Ureter (tissue), 1 donor: ENCODE measurements at regions not wholly inside any gene's neighbourhood (a gene's known extent, or its start where the extent isn't known, plus 50 kb on each side); places are given as distances from the start of the nearest gene placed in this dataset.

ENCODE experiments used
- DNase-seq: peaks from one replicate; pipeline ENCODE4 v3.0.0-alpha.2; 2020; ENCODE audit warnings: low spot score
- donor health status: DM: yes; HTN: yes; CAD: no.

GRCh38 chr6:56347526-56347925 lies 100.1 kb upstream of the COL21A1 start:
- no peak for DNase-seq

GRCh38 chr6:56346958-56347357 lies 99.6 kb upstream of the COL21A1 start:
- DNase-seq: no peak

DNA sequence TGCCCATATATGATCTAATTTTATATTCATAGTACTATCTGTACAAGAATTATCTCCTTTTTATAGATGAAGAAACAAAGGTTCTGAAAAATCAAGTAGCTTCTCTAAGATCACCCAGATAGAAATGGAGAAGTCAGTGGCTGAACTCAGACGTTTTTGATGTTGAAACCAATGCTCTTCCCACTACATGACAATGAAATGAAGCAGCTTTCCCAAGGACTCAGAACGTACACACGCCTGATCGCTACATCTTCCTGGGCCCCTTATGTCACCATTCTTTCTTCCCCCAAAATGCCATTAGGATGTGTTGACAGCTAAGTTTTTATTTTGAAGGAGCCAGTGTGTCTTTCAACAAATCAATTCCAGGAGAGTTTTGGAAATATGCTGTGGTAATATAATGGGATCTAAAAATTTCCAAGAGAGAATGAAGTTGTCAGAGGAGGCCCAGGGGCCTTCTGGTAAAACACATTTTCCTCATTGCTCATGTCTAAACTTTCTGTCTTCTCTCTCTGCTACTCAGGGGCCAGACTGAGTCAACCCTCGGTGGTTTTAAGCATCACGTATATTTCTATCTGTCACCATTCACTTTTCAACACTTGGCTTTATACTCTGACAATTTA lies 98.1 kb upstream of the COL21A1 start:
- no peak for DNase-seq

DNA sequence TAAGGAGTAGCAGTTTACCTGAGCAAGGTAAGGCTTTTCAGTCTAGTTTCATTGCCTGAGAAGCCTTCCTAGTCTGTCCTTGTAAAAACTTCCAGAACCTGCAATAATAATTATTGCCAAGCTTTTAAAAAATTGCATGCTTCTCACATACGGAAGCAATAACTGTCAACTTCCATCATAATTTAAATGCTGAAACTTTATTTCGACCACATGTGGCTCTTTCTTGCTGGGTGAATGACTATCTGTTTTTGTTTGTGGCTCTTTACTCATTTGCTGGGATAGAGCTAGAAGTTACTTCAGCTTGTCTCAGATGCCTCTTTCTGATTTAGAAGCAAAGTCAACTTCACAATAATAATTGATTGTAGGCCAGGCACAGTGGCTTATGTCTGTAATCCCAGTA lies 95.9 kb upstream of the COL21A1 start:
- DNase-seq: no peak

- no peak for DNase-seq
These were observed 92.1 kb upstream of the COL21A1 start for GRCh38 chr6:56339524-56339923.

DNA sequence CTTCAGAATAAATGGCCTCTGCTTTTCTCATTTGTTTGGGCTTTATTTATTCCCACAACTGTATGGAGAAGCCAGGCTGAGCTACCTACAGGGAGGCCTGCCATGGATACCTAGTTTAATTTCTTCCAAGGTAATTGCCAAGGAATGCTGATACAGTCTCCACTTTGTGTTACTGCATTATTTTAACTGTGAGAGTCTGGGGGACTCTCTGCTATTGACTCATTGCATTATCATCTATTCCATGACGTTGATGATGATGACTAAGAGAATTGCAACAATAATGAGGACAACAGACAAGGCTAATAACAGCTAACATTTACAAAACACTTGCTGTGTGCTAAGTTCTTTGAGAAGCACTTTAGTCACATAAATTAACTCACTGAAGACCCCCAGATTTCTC lies 88.3 kb upstream of the COL21A1 start:
- no peak for DNase-seq

- no peak for DNase-seq
These were observed 87.6 kb upstream of the COL21A1 start for GRCh38 chr6:56334937-56335336.

- DNase-seq: no peak
These were observed 82.1 kb upstream of the COL21A1 start for GRCh38 chr6:56329271-56330050.

DNA sequence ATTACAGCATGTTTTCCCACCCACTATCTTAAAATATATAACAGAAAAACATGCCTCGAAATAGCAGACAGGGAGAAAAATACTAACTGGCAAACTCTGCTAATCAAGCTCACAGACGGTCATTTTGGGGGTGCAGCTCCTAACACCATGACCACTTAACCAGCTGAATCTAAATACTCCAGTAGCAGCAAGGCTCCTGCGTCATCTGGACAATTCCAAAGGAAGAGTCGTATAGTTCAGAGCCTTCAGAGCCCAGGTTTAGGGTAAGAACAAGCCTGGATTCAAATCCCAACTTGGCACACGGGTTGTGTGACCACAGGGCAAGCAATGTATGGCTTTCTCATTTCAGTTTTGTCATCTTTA lies 81.3 kb upstream of the COL21A1 start:
- DNase-seq: no peak

- DNase-seq: no peak
These were observed 80.8 kb upstream of the COL21A1 start for GRCh38 chr6:56327946-56328727.

DNA sequence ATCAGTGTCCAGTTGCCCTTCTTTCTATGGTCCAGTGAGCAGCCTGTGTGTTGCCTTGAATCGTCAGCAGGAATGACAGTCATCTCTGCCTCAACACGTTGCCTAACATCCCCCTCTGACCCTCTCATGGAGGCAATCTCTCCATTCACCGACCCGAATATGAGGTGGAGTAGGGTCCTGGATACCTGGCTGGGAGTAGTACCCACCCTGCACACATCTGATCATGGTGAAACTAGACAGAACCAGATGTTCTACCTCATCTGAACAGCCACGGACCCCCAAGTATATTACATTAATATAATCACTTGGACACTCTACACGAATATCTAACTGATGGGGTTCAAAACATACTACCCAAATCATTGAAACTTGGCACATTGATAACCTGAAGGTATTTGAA lies 77.0 kb upstream of the COL21A1 start:
- DNase-seq: no peak

GRCh38 chr6:56318851-56319250 lies 71.5 kb upstream of the COL21A1 start:
- DNase-seq: no peak

DNA sequence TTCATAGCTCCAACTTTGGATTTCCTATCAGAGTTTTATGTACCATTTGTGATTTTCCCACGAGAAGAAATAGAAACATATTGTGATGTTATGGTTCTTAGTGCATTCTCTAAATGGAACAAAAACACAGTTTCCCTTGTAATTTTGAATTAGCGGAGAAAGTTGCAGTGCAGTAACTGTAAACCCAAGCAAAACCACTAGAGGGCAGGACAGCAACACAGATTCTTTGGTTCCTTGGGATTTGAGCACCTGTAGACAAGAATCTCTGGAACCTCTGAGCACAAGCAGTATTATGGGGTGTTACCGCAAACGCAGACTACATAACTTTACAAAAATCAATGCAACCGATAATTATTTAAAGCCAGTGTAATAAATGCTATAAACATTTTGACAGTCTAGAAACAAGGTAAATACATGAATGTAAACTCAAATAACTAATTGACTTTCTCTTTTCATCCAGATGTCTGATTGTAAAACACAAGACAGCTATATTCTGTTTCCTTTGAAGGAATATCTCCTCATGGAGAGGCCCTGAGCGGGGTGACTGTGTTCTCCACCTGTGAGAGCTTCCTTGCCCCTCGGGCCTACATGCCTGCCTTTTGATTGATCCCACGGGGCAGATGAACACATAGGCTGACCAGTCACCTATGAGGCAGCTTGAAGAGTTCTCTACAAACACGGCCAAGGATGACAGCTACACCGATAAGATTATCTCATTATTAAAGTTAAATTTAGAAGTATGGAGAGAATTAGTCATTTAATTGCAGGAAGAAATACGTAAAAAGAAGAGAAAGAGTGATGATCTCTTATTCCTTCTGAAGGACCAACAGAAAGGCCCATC lies 67.5 kb upstream of the COL21A1 start:
- DNase-seq: no peak

GRCh38 chr6:56311533-56312448 lies 64.4 kb upstream of the COL21A1 start:
- no peak for DNase-seq

DNA sequence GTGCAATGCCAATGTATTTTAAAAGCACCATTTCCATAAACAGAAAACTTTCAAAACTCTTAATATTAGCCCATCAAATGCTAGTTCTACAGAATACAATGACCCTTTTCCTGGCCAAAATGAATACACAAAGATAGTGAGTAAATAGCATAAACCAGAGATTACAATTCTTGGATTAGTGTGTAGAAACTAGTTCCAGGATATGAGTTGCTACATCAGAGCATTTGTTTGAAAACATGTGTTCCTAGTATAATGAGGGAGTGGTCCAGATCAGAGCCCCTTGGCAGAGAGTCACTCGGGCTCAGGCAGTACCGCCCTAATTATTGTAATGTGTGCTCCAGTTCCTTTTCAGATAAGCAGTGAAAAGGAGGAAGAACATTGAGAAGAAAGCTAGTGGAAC lies 63.7 kb upstream of the COL21A1 start:
- no peak for DNase-seq

GRCh38 chr6:56310241-56310640 lies 62.9 kb upstream of the COL21A1 start:
- DNase-seq: no peak

DNA sequence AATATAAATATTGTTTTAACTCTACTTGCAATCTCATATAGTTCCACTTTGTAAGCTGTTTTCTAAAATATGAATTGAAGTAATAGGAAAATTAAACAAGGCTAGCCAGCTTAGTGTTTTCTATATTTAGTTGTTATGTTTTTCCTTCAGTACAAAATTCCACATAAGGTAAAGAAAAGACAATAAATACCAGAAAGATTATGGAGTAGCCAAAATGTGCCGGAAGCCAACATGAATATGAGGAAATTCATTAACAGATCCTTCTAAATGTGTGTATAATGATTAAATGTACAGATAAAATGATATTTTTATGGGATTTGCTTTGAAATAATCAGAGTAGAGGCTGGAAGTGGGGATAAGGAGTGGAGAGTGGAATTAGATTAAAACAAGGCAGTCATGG lies 52.5 kb upstream of the COL21A1 start:
- no peak for DNase-seq

DNA sequence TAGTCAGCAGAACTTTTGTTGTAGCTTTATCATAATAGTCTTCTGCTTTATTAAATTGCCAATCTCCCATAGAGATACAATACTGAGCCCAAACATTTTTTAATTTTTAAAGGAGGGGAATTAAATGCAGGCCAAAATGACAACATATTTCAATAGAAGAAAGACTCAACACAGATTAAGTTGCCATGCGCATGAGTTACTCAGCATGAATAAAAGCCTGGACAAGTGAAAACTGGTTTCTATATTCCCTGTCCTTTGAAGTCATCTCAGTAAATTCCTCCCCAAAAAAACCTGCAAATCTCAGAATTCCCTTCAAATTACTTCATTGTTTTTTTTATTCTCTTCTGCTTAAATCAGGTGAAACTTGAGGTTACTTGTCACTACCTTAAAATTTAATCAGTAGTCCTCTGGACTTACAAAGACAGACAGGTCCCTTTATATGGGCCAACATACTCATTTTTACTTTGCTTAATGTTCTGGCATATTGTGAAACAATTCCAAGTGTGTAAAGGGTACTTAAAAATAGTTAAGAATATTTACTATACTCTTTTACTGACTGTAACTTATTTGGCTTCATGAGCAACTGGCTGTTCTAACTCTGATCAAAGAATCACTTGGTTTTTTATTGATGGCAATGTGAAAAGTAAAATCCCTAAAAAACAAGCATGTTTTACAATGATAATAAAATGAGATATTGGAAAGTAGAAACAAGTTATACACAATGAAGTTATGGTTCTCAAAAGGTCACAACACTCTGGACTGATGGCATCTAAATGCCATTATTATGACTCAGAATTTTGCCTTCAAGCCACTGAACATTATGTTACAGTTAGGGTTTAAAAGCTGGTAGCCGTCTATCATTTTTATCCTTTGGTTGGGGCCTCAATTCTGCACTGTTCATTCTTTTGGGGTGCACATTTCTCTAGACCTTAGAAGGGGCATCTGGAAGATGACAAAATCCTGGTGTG lies 49.9 kb upstream of the COL21A1 start:
- DNase-seq: no peak
